ENCODE measurements at regions not wholly inside any gene's neighbourhood (a gene's known extent, or its start where the extent isn't known, plus 50 kb on each side); places are given as distances from the start of the nearest gene placed in this dataset.
"Not testable (repeated sequence)": the region's sequence is repeated elsewhere in the genome, so short reads cannot be mapped to it uniquely, and the experiment has no call there.

DNA sequence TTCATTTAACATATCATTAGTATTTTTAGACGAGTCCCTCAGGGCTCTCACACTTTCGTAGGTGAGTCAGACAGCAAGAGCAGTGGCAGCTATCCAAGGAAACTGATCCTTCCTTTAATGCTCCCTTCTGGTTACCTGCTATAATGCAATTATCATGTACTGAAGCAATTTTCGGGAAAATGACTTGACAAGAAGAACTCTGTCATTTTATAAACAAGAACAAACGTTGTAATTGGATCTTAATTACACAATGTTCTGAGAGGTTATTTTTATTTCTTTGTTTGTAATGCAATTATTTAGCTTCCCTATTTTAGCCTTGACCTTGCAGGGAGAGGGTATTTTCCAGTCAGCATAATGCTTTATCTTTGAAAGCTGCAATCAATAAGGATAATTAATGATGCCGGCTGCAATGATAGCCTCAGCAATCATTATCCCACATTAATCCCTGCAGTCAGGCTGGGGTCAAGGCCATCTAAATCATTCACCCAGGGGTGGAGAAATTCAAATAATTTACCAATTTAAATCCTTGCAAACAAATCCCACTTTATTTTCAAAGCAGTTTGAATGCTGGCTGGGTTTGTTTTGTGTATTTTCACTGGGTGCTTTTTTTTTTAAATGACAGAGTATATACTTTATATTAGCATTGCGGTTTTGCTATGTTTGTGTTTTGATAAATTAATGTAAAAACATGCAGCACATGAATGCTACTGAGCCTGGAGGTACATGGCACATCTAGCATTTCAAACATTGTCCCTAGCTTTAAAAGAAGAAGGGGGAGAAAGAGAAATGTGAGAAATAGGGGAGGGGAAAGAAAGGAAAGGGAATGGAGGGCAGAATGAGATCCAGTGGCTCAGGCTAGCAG lies 249.9 kb downstream of the SHOX2 start:
- no peaks in the 10 kb centered on the region for H3K27me3 ChIP-seq (ENCODE audit: control insufficient read depth, insufficient read depth, low read length)
- TF ChIP-seq, protein P1, sequence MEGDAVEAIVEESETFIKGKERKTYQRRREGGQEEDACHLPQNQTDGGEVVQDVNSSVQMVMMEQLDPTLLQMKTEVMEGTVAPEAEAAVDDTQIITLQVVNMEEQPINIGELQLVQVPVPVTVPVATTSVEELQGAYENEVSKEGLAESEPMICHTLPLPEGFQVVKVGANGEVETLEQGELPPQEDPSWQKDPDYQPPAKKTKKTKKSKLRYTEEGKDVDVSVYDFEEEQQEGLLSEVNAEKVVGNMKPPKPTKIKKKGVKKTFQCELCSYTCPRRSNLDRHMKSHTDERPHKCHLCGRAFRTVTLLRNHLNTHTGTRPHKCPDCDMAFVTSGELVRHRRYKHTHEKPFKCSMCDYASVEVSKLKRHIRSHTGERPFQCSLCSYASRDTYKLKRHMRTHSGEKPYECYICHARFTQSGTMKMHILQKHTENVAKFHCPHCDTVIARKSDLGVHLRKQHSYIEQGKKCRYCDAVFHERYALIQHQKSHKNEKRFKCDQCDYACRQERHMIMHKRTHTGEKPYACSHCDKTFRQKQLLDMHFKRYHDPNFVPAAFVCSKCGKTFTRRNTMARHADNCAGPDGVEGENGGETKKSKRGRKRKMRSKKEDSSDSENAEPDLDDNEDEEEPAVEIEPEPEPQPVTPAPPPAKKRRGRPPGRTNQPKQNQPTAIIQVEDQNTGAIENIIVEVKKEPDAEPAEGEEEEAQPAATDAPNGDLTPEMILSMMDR (IDR thresholded peaks at IDR 0.05; ENCODE audit: insufficient read depth, low read length, poor library complexity, severe bottlenecking), result no peak
- H3K36me3 ChIP-seq (ENCODE audit: control insufficient read depth, insufficient read depth, low read length), result no peaks in the 10 kb centered on the region
- H3K4me3 ChIP-seq (ENCODE audit: low read depth, low read length), result no peak overlapping the region
- DNase-seq (ENCODE audit: low read depth), result no peak

DNA sequence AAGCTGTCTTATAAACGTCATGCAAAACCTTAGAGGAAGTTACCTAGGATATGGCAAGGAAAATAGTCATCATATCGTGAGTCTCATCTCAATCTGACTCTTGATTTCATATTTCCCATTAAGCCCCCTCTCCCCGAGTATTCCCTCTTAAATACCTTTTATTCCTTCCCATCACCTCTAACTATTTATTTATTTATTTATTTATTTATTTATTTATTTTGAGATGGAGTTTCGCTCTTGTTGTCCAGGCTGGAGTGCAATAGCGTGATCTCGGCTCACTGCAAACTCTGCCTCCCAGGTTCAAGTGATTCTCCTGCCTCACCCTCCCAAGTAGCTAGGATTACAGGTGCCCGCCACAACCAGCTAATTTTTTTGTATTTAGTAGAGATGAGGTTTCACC lies 260.4 kb downstream of the SHOX2 start:
- not testable (repeated sequence) for H3K4me3 ChIP-seq (ENCODE audit: low read depth, low read length); H3K36me3 ChIP-seq (ENCODE audit: control insufficient read depth, insufficient read depth, low read length); DNase-seq (ENCODE audit: low read depth); H3K27me3 ChIP-seq (ENCODE audit: control insufficient read depth, insufficient read depth, low read length)

DNA sequence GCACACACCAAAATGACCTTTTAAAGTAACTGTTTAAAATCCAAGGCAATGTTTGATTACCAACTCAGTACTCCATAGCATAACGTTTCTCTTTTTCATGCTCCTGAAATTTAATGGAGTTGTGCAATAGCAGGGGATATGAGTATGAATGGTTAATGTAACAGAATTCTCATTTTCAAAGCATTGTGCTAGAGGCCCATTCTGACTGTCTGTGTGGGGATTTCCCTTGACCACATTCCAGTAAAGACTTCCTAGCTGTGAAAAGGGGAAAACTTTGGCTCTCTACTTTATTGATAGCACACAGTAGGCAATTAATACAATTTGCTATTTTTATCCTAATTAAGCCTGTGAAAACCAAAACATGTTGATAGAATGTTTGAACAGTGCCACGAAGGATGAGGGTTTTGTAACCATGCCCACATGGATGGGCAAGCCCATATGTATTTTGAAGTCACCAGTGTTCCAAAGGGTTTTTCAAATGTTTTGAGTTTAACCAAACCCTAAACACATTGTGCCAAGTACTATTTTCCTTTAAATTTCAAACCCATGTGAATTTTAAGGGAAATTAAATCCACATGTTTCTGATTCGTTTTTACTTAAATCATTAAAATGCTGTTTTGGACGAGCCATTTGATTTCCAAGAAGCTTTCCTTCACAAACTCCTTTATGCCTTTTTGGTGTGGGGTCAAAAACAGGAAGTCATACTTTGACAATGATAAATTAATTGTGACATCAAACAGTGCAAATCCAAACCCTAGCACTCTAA lies 261.2 kb downstream of the SHOX2 start:
- no peaks in the 10 kb centered on the region for H3K36me3 ChIP-seq (ENCODE audit: control insufficient read depth, insufficient read depth, low read length)
- TF ChIP-seq, protein P1 (IDR thresholded peaks at IDR 0.05; ENCODE audit: insufficient read depth, low read length, poor library complexity, severe bottlenecking), result no peak
- no peak for DNase-seq (ENCODE audit: low read depth)
- H3K27me3 ChIP-seq (ENCODE audit: control insufficient read depth, insufficient read depth, low read length), result no peaks in the 10 kb centered on the region
- no peak overlapping the region for H3K4me3 ChIP-seq (ENCODE audit: low read depth, low read length)

DNA sequence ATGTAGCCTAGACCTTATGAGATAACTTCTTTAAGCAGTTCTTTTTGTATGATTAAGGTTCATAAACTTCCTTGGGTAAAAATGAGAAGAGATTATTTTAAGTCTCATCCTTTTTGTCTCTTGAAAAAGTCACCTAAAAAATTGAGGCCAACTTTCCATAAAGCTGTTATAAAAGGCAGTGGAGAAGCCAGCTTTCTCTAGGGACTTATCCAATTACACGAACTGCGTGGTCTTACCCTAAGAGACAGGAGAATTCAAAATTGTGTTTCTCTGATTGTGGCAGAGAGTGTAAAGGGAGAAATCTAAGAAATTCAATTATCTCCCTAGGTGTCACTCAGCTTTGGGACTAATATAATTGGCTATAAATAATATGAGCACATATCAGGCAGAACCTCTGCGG lies 262.0 kb downstream of the SHOX2 start:
- TF ChIP-seq, protein P1 (IDR thresholded peaks at IDR 0.05; ENCODE audit: insufficient read depth, low read length, poor library complexity, severe bottlenecking), result no peak
- Histone ChIP-seq H3K4me3 (ENCODE audit: low read depth, low read length) (no peak overlapping the region), H3K36me3 (ENCODE audit: control insufficient read depth, insufficient read depth, low read length) (no peaks in the 10 kb centered on the region), H3K27me3 (ENCODE audit: control insufficient read depth, insufficient read depth, low read length) (no peaks in the 10 kb centered on the region)
- no peak for DNase-seq (ENCODE audit: low read depth)

DNA sequence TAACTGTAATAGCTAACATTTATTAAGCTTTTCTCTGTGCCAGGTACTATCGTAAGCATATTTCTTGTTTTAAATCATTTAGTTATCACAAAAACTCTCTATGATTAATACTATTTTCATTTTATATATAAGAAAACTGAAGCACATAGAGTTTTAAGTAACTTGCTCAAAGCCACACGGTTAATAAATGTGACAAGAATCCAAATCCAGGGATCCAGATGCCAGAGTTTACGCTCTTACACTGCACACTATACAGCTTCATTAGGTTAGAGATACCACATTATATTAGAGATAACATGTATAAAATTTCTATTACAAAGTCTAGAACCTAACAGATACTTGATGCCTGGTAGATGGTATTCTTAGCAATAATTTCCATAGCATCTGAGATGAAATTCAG lies 265.2 kb downstream of the SHOX2 start:
- no peak for DNase-seq (ENCODE audit: low read depth)
- TF ChIP-seq, protein P1 (IDR thresholded peaks at IDR 0.05; ENCODE audit: insufficient read depth, low read length, poor library complexity, severe bottlenecking), result no peak
- H3K36me3 ChIP-seq (ENCODE audit: control insufficient read depth, insufficient read depth, low read length), result no peaks in the 10 kb centered on the region
- H3K27me3 ChIP-seq (ENCODE audit: control insufficient read depth, insufficient read depth, low read length), result no peaks in the 10 kb centered on the region
- no peak overlapping the region for H3K4me3 ChIP-seq (ENCODE audit: low read depth, low read length)

DNA sequence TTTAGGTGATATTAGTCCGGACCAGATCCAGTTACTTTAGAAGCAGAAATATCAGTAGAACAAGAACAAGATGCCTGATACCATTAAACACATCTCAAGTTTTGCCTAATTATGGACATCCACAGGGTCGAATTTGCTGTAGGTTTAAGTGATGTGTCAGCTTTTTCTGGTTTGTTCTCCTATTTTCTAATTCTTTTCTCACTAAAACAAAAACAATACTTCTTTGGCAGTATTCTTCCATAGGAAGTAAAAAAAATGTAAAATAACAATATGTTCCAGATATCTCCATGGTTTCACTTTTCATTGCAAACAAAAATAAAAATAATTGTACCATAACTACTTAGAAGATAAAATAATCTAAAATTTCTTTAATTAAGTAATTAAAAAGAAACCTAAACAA lies 265.7 kb downstream of the SHOX2 start:
- no peak for DNase-seq (ENCODE audit: low read depth)
- TF ChIP-seq, protein P1 (IDR thresholded peaks at IDR 0.05; ENCODE audit: insufficient read depth, low read length, poor library complexity, severe bottlenecking), result no peak
- no peak overlapping the region for H3K4me3 ChIP-seq (ENCODE audit: low read depth, low read length)
- H3K36me3 ChIP-seq (ENCODE audit: control insufficient read depth, insufficient read depth, low read length), result no peaks in the 10 kb centered on the region
- H3K27me3 ChIP-seq (ENCODE audit: control insufficient read depth, insufficient read depth, low read length), result no peaks in the 10 kb centered on the region
